Lower leg skin (tissue), 3 donors: ENCODE measurements at regions not wholly inside any gene's neighbourhood (a gene's known extent, or its start where the extent isn't known, plus 50 kb on each side); places are given as distances from the start of the nearest gene placed in this dataset.

Source experiments
- CTCF ChIP-seq, 3 donors: fragments of 450-650 bp; IDR thresholded peaks; one replicate each; pipeline ENCODE4 v1.5.1; 2016; ENCODE audit warnings: antibody characterized with exemption in 3 of 3, mild to moderate bottlenecking in 3 of 3, moderate library complexity in 2 of 3
- POLR2A ChIP-seq, 2 donors: fragments of 450-650 bp; IDR thresholded peaks; one replicate each; pipeline ENCODE4 v1.6.1; 2016 to 2017; ENCODE audit warnings: antibody characterized with exemption in 2 of 2, mild to moderate bottlenecking in 1 of 2, moderate library complexity in 1 of 2

DNA sequence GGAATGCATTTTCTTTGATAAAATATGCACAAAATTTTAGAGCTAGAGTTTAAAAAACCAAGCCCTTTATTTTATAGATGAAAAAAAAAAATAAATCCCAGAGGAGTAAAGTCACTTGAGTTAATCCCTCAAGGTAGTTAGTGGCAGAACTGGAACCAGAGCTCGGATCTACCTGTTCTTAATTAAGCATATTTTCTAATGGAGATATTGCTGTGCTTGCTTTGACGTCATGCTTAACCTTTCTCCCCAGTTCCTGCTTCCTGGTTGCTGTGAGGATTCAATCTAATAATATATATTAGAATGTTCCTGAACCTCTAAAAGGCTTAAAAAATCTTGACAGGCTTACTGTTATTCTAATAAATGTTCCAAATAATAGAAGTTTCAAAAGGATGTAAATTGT lies 300.6 kb upstream of the KLF12 start:
- TF ChIP-seq CTCF (IDR thresholded peaks at IDR 0.05): no peak
- TF ChIP-seq POLR2A (IDR thresholded peaks at IDR 0.05): no peak
